Bronchial epithelial cell (primary cell): ENCODE measurements at regions not wholly inside any gene's neighbourhood (a gene's known extent, or its start where the extent isn't known, plus 50 kb on each side); places are given as distances from the start of the nearest gene placed in this dataset.
A peak's percentile ranks its signal among the peaks of the same experiment; 100 is the strongest.

Experiments used
- DNase-seq: peaks from one replicate; pipeline ENCODE4 v3.0.0-alpha.2; 2010; ENCODE audit warnings: low read depth
- FAIRE-seq: peaks from 2 replicates; lab custom pipeline; 2011; peaks lifted over from hg19 to GRCh38; lab: Jason Lieb, UNC
- H3K27me3 ChIP-seq: 2 replicates; pipeline ENCODE4 v1.5.1; 2011; ENCODE audit warnings: low read length; ENCODE audit not compliant: control insufficient read depth, insufficient read depth
- H3K36me3 ChIP-seq: 2 replicates; pipeline ENCODE4 v1.5.1; 2011; ENCODE audit warnings: low read length; ENCODE audit not compliant: control insufficient read depth, insufficient read depth
- H3K4me3 ChIP-seq: 2 replicates; pipeline ENCODE4 v1.5.1; 2011; ENCODE audit warnings: mild to moderate bottlenecking, low read depth, low read length, control low read depth
- CTCF ChIP-seq: IDR thresholded peaks from 2 replicates; pipeline ENCODE4 v1.5.1; 2011; ENCODE audit warnings: mild to moderate bottlenecking, moderate library complexity, low read length, control low read depth, inconsistent platforms; ENCODE audit not compliant: insufficient read depth, severe bottlenecking

DNA sequence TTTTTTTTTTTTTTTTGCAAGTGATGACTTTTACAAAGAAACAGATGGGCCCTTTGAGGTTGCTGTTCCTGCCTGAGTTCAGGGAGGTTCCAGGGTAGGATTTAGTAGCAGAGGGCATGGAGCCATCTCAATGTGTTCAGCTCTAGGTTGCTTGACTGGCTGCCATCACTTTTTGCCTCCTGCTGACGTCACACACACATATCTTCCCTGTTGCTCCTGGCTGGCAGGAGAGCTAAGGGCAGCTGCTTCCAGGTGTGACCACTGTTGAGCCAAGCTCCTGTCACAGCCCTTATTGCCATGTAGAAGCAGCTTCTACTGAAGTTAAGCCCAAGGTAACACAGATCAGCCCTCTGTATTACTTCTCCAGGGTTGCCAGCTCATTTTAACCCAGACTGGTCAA, 394.2 kb upstream of the SPRED2 start:
- H3K27me3 ChIP-seq: no peaks in the 10 kb centered on the region
- no peak for TF ChIP-seq CTCF
- no peaks in the 10 kb centered on the region for H3K36me3 ChIP-seq
- H3K4me3 ChIP-seq: no peak overlapping the region
- DNase-seq (no peak), FAIRE-seq (peak; percentile 81)

GRCh38 chr2:65823511-65823910, 391.1 kb upstream of the SPRED2 start:
- TF ChIP-seq CTCF: no peak
- Histone ChIP-seq H3K36me3 (no peaks in the 10 kb centered on the region), H3K4me3 (no peak overlapping the region), H3K27me3 (no peaks in the 10 kb centered on the region)
- FAIRE-seq (peak; percentile 55), DNase-seq (no peak)

DNA sequence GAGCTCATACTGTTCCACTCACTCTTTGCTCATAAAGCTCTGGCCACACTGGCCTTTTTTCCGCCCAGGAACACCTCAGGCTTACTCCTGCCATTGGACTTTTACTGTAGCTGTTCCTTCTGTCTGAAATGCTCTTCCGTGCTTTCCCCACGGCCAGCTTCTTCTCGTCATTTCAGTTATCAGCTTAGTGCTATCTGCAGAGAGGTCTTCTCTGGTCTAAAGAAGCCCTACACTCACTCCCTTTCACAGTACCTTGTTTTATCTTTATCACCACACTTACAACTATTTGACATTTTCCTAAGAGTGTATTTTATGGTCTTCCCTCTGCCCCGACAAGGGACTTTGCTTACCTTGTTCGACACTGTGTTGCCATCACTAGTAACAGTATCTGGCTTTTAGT, 388.1 kb upstream of the SPRED2 start:
- DNase-seq: no peak
- no peak for FAIRE-seq
- TF ChIP-seq CTCF: no peak
- Histone ChIP-seq H3K27me3 (no peaks in the 10 kb centered on the region), H3K4me3 (no peak overlapping the region), H3K36me3 (no peaks in the 10 kb centered on the region)

GRCh38 chr2:65819963-65820362, 387.6 kb upstream of the SPRED2 start:
- no peak for TF ChIP-seq CTCF
- Histone ChIP-seq H3K4me3 (no peak overlapping the region), H3K36me3 (no peaks in the 10 kb centered on the region), H3K27me3 (no peaks in the 10 kb centered on the region)
- no peak for DNase-seq
- FAIRE-seq: peak; percentile 18

DNA sequence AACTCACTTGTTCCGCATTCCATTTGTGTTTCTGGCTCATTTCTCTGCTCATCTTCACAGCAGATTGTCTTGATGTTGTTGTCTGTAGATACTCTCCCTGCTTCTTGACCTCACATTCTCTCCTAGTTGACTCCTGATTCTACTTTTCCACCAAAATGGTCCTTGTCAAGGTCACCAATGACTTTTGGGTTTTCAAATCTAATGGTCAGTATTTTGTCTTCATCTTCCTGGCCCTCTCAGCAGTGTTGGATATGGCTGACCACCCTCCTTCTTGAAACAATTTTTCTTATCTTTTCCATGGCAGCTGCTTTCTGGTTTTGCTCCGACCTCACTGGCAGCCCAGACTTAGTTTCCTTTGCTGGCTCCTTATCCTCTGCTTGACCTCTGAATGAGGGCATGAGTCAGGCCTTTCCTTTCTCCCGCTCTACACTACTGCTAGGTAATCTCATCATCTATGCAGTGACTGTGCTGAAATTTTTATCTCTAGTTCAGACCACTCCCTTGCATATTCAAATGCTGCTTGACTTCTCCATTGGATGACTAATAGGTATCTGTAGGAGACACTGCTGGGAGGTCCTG, 386.6 kb upstream of the SPRED2 start:
- no peak for TF ChIP-seq CTCF
- FAIRE-seq (no peak), DNase-seq (peak; percentile 69)
- Histone ChIP-seq H3K36me3 (no peaks in the 10 kb centered on the region), H3K27me3 (no peaks in the 10 kb centered on the region), H3K4me3 (no peak overlapping the region)

DNA sequence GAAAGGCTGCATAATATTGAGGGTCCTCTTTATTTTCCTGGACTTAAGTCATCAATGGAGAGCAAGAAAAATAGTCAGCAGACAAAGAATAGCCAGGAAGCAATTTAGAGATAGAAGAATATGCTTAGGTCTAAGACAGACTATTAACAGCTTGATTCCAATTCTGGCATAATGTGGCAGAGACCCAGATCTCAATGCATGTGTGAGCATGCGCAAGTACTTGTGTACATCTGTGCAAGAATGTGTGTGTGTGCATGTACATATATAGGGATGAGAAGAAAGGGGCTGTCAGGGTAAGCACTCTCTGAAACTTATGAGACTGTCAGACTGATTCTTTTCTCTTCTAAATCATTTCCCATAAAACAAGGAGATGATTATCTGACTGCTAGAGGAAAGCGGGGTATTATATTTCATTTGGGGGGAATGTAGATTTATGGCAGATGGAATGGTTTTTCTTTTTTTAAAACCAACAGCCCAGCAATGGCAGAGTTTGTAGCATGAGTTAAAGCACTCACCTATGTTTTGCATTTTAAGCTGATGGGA, 381.3 kb upstream of the SPRED2 start:
- DNase-seq: no peak
- Histone ChIP-seq H3K27me3 (no peaks in the 10 kb centered on the region), H3K4me3 (no peak overlapping the region), H3K36me3 (no peaks in the 10 kb centered on the region)
- no peak for TF ChIP-seq CTCF
- FAIRE-seq: no peak
